Thoracic aorta (tissue), 2 donors: ENCODE measurements at regions not wholly inside any gene's neighbourhood (a gene's known extent, or its start where the extent isn't known, plus 50 kb on each side); places are given as distances from the start of the nearest gene placed in this dataset.

Source experiments
- ATAC-seq: fragments of 150-250 bp; one replicate; pipeline ENCODE4 v1.8.0; 2017; ENCODE audit warnings: low read depth; ENCODE audit not compliant: insufficient number of reproducible peaks, low FRiP score
- DNase-seq: peaks from one replicate; pipeline ENCODE4 v3.0.0-alpha.2; 2020; ENCODE audit warnings: low spot score
- H3K27ac ChIP-seq, 2 donors: fragments of 200-600 bp; sonication (generic); 1 replicate in 1 of 2; 2 replicates in 1 of 2; pipeline ENCODE4 v1.5.1; 2016; ENCODE audit warnings: mild to moderate bottlenecking in 2 of 2, moderate library complexity in 2 of 2
- H3K27me3 ChIP-seq: fragments of 200-600 bp; sonication (generic); replicated peaks from 2 replicates; pipeline ENCODE4 v1.6.0; 2016; ENCODE audit warnings: mild to moderate bottlenecking; ENCODE audit not compliant: insufficient read depth
- H3K36me3 ChIP-seq: fragments of 200-600 bp; sonication (generic); one replicate; pipeline ENCODE4 v1.5.1; 2016
- H3K4me1 ChIP-seq, 2 donors: fragments of 200-600 bp; sonication (generic); 1 replicate in 1 of 2; 2 replicates in 1 of 2; pipeline versions ENCODE4 v1.5.1 to v1.6.0; 2016; ENCODE audit warnings: low read depth in 2 of 2, mild to moderate bottlenecking in 1 of 2; ENCODE audit not compliant: control insufficient read depth in 1 of 2
- H3K4me3 ChIP-seq: fragments of 200-600 bp; sonication (generic); 2 replicates; pipeline ENCODE4 v1.5.1; 2016; ENCODE audit warnings: mild to moderate bottlenecking
- H3K9me3 ChIP-seq: fragments of 200-600 bp; sonication (generic); 2 replicates; pipeline ENCODE4 v1.5.1; 2016
- CTCF ChIP-seq: fragments of 200-600 bp; sonication (generic); IDR thresholded peaks from one replicate; pipeline ENCODE4 v1.5.1; 2019; ENCODE audit warnings: antibody characterized with exemption

- H3K4me1 ChIP-seq: peaks cover 0 to 2% of the 10 kb centered on the region in 2 donors
- no peaks in the 10 kb centered on the region for H3K9me3 ChIP-seq
- H3K4me3 ChIP-seq: no peak overlapping the region
- TF ChIP-seq CTCF: no peak
- ATAC-seq (no peak), DNase-seq (no peak)
- no peaks in the 10 kb centered on the region for H3K36me3 ChIP-seq
- H3K27me3 ChIP-seq: no peaks in the 10 kb centered on the region
- no peak overlapping the region for H3K27ac ChIP-seq
These were observed 326.1 kb downstream of the STIM2 start for GRCh38 chr4:27186710-27187109.

GRCh38 chr4:27187786-27188185 lies 327.1 kb downstream of the STIM2 start:
- no peak for ATAC-seq
- no peak for TF ChIP-seq CTCF
- Histone ChIP-seq H3K27me3 (no peaks in the 10 kb centered on the region), H3K36me3 (no peaks in the 10 kb centered on the region), H3K9me3 (no peaks in the 10 kb centered on the region), H3K4me1 (peaks cover 0 to 2% of the 10 kb centered on the region in 2 donors), H3K27ac (no peak overlapping the region), H3K4me3 (no peak overlapping the region)
- no peak for DNase-seq

DNA sequence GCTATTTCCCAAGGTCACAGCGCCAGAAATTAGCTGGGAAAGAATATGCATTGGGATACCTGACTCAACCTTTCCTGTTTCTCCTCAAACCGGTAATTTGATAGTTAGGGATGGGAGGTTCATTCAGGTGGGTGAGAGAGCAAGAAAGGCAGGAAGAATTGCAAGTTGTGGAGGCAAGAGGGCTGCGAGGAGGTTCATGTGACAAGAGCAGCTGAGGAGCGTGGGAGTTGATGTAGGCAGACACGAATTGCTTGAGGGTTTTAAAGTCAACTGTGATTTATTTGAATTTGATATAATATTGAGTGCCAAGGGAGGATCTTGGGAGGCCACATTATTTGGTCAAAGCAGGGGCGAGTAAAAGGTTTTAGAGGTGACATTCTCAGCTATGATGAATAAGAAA lies 329.0 kb downstream of the STIM2 start:
- no peak for ATAC-seq
- no peak overlapping the region for H3K27ac ChIP-seq
- DNase-seq: no peak

DNA sequence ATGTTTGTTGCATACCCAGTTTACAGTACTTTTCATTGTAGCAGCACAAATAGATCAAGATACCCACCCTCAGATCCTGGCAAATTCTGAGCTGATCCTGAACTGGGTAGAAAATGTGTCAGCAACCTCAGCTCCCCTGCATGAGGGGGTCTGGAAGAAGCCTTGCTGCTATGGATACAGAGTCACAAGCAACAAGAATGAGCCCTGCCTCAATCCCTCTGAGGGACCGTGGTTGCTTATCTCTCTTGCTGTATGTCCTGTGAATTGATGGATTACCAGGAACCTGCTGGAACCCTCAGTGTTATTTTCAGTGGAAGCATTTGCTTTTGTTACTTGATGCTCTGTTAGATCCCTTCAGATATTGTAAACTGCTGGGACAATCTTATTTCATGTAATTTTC lies 331.0 kb downstream of the STIM2 start:
- no peak overlapping the region for H3K27ac ChIP-seq
- H3K4me1 ChIP-seq: peaks cover 0 to 2% of the 10 kb centered on the region in 2 donors
- ATAC-seq: no peak
- no peaks in the 10 kb centered on the region for H3K36me3 ChIP-seq
- H3K27me3 ChIP-seq: no peaks in the 10 kb centered on the region
- DNase-seq: no peak
- no peak overlapping the region for H3K4me3 ChIP-seq
- no peaks in the 10 kb centered on the region for H3K9me3 ChIP-seq
- no peak for TF ChIP-seq CTCF

More for the DNA sequence above, 329.0 kb downstream of the STIM2 start:
- H3K4me3 ChIP-seq: no peak overlapping the region
- no peaks in the 10 kb centered on the region for H3K36me3 ChIP-seq
- H3K4me1 ChIP-seq: peaks cover 0 to 2% of the 10 kb centered on the region in 2 donors
- H3K27me3 ChIP-seq: no peaks in the 10 kb centered on the region
- TF ChIP-seq CTCF: no peak
- H3K9me3 ChIP-seq: no peaks in the 10 kb centered on the region

DNA sequence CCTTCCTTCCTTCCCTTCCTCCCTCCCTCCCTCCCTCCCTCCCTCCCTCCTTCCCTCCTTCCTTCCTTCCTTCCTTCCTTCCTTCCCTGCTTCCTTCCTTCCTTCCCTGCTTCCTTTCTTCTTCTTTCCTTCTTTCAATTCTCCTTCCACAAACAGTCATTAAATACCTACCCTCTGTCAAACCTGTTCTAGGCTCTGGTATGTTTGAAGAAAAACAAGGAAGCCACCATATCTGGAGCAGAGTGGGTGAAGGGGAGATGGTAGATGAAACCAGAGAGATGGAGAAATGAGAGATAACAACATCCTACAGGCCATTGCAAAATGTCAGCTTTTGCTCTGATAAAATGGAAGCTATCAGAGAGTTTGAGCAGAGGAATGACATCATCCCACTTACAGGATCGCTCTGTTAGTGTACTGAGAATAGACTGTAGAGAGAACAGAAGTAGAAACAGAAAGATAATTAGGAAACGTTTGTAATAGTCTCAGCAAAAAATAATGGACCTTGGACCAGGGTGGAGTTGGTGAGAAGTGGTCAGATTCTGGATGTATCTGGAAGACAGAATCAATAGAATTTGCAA lies 334.0 kb downstream of the STIM2 start:
- Histone ChIP-seq H3K36me3 (no peaks in the 10 kb centered on the region), H3K4me1 (no peaks in the 10 kb centered on the region), H3K9me3 (no peaks in the 10 kb centered on the region), H3K4me3 (no peak overlapping the region), H3K27me3 (no peaks in the 10 kb centered on the region), H3K27ac (no peak overlapping the region)
- DNase-seq (no peak), ATAC-seq (no peak)
- TF ChIP-seq CTCF: no peak
